ENCODE measurements at regions not wholly inside any gene's neighbourhood (a gene's known extent, or its start where the extent isn't known, plus 50 kb on each side); places are given as distances from the start of the nearest gene placed in this dataset.

DNA sequence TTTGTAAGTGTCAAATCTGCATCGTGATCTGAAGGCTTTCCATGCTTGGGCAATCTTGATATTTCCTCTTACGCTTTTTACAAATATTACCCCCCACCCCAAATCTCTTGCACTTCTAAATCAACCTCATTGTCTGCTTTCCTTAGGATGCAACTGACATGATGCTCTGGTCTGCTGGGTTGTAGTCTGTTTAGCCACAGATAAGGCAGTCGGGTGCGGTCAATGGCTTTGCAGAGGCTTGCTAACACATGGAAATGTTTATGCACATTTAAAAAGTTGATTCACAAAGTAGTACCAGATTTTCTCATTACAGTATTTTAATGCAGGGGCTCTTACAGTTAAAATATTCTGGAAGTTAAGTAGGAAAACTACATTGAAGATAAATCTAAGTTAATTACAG lies 172.5 kb downstream of the BAMBI start:
- Mint-ChIP-seq H3K27me3 (ENCODE audit: low read depth) (peaks cover 3% of the 10 kb centered on the region), H3K9me3 (no peaks in the 10 kb centered on the region), H3K36me3 (ENCODE audit: low read depth) (no peaks in the 10 kb centered on the region), H3K27ac (ENCODE audit: unreplicated experiment) (no peak overlapping the region), H3K4me3 (no peak overlapping the region), H3K4me1 (peaks cover 8% of the 10 kb centered on the region)
- DNase-seq (ENCODE audit: low read depth, low spot score) = no peak
- TF ChIP-seq, protein P1, sequence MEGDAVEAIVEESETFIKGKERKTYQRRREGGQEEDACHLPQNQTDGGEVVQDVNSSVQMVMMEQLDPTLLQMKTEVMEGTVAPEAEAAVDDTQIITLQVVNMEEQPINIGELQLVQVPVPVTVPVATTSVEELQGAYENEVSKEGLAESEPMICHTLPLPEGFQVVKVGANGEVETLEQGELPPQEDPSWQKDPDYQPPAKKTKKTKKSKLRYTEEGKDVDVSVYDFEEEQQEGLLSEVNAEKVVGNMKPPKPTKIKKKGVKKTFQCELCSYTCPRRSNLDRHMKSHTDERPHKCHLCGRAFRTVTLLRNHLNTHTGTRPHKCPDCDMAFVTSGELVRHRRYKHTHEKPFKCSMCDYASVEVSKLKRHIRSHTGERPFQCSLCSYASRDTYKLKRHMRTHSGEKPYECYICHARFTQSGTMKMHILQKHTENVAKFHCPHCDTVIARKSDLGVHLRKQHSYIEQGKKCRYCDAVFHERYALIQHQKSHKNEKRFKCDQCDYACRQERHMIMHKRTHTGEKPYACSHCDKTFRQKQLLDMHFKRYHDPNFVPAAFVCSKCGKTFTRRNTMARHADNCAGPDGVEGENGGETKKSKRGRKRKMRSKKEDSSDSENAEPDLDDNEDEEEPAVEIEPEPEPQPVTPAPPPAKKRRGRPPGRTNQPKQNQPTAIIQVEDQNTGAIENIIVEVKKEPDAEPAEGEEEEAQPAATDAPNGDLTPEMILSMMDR (conservative IDR thresholded peaks at IDR 0.05) = no peak

DNA sequence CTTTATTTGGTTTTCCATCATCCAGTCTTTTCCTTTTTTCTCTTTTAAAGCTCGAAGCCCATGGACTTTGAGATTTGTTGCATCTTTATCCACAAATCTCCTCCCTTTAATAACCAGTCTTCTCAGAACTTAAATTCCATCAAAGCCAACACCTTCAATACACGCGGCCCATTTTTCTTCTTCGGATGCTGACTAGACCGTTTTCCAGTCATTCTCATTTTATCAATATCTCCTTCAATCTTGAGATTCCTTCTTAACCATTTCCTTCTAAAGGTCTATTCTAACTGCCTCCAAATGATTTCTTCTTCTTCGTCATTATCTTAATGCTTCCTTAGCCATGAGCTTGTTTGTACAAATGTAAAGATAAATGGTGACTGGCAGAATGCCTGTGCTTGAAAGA lies 173.5 kb downstream of the BAMBI start:
- no peaks in the 10 kb centered on the region for H3K36me3 Mint-ChIP-seq (ENCODE audit: low read depth)
- H3K4me1 Mint-ChIP-seq = peaks cover 8% of the 10 kb centered on the region
- no peak overlapping the region for H3K27ac Mint-ChIP-seq (ENCODE audit: unreplicated experiment)
- H3K9me3 Mint-ChIP-seq = no peaks in the 10 kb centered on the region
- no peak for DNase-seq (ENCODE audit: low read depth, low spot score)
- H3K27me3 Mint-ChIP-seq (ENCODE audit: low read depth) = peaks cover 3% of the 10 kb centered on the region
- TF ChIP-seq, protein P1 (conservative IDR thresholded peaks at IDR 0.05) = no peak
- no peak overlapping the region for H3K4me3 Mint-ChIP-seq

DNA sequence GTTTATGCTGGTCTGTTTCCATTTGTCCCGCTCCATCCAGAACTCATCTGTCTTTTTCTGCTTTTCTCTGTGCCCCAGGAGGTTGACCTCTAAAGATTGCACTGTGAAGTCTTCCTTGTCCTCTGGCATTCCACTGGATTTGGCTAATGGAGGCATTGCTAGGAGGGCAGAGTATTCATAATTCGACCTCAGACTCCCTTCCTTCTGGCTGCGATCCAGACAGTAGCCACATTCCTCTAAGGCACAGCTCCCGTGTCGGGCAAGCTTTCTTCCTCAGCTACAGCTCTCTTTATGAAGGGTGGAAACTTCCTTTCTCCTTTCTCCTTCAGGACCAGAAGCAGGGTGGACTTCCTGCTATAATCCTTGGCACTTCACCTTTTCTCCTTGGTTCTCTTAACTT lies 175.9 kb downstream of the BAMBI start:
- TF ChIP-seq, protein P1 (conservative IDR thresholded peaks at IDR 0.05) = no peak
- Mint-ChIP-seq H3K27me3 (ENCODE audit: low read depth) (peaks cover 3% of the 10 kb centered on the region), H3K27ac (ENCODE audit: unreplicated experiment) (no peak overlapping the region), H3K4me3 (no peak overlapping the region), H3K4me1 (peaks cover 8% of the 10 kb centered on the region), H3K36me3 (ENCODE audit: low read depth) (peaks cover 3% of the 10 kb centered on the region), H3K9me3 (peaks cover 4% of the 10 kb centered on the region)
- DNase-seq (ENCODE audit: low read depth, low spot score) = no peak

DNA sequence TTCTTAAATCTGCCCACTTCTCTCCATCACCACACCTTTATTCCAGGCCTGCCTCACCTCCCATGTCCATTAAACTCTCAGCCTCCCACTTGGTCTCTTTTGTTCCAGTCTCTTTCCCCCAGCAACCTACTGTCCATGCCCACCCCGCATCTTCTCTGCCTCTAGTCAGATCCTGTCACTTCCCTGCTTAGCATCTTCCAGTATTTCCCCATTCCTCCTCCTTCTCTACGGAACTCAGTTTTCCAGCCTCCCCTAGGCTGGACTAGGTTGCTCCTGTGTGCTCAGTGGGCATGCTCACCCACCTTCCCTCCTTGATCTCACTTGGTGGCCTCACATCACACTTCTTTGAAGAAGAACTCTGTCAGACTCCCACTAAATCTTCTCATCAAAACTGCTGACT lies 179.8 kb downstream of the BAMBI start:
- DNase-seq (ENCODE audit: low read depth, low spot score) = no peak
- no peak overlapping the region for H3K4me3 Mint-ChIP-seq

DNA sequence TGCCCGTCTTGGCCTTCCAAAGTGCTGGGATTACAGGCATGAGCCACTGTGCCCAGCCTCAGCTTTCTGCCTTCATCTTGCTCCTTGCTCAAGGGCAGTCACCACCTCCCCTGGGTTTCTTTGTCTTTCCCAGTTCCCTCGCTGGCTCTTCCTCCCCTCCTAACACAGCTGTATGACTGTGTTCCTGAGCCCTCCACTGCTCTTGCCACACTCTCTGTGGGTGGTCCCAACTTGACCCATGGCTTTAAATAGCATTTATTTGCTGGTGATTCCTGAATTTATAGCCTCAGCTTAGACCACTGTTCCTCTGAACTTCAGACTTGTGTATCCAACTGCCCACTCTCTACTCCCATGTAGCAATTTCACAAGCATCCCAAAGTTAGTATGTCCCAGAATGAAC lies 181.3 kb downstream of the BAMBI start:
- no peak for DNase-seq (ENCODE audit: low read depth, low spot score)
- TF ChIP-seq, protein P1 (conservative IDR thresholded peaks at IDR 0.05) = no peak
- no peak overlapping the region for H3K4me3 Mint-ChIP-seq
- H3K27ac Mint-ChIP-seq (ENCODE audit: unreplicated experiment) = no peak overlapping the region
- H3K9me3 Mint-ChIP-seq = peaks cover 10% of the 10 kb centered on the region
- H3K4me1 Mint-ChIP-seq = peaks cover 13% of the 10 kb centered on the region
- peaks cover 3% of the 10 kb centered on the region for H3K36me3 Mint-ChIP-seq (ENCODE audit: low read depth)
- peaks cover 2% of the 10 kb centered on the region for H3K27me3 Mint-ChIP-seq (ENCODE audit: low read depth)

More for the DNA sequence above, 179.8 kb downstream of the BAMBI start:
- peaks cover 2% of the 10 kb centered on the region for H3K27me3 Mint-ChIP-seq (ENCODE audit: low read depth)
- H3K27ac Mint-ChIP-seq (ENCODE audit: unreplicated experiment) = no peak overlapping the region
- H3K9me3 Mint-ChIP-seq = peaks cover 7% of the 10 kb centered on the region
- H3K4me1 Mint-ChIP-seq = peaks cover 20% of the 10 kb centered on the region
- peaks cover 3% of the 10 kb centered on the region for H3K36me3 Mint-ChIP-seq (ENCODE audit: low read depth)
- TF ChIP-seq, protein P1 (conservative IDR thresholded peaks at IDR 0.05) = no peak

DNA sequence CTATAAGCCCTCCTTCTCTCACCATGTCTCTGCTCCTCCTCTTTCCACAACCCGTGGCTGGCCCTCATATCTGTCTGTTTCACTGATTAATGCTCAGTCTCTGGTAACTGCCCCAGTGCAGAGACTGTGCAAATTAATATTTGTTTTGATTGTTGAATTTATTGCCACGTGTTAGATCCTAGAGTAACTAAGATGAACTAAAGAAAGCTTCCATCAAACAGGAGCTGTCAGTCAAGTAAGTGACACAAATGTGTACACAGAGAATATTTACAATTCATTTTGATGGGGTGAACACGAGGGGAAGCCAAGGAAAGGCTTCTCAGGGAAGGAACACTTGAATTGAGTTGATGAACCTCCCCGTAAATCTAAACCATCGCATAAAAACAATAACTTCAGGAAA lies 182.5 kb downstream of the BAMBI start:
- Mint-ChIP-seq H3K4me1 (peaks cover 12% of the 10 kb centered on the region), H3K9me3 (peaks cover 10% of the 10 kb centered on the region), H3K36me3 (ENCODE audit: low read depth) (peaks cover 3% of the 10 kb centered on the region), H3K4me3 (no peak overlapping the region), H3K27ac (ENCODE audit: unreplicated experiment) (no peak overlapping the region), H3K27me3 (ENCODE audit: low read depth) (peaks cover 2% of the 10 kb centered on the region)
- TF ChIP-seq, protein P1 (conservative IDR thresholded peaks at IDR 0.05) = no peak
- DNase-seq (ENCODE audit: low read depth, low spot score) = no peak

All from neural crest cell (in vitro differentiated cells).